Central memory CD8-positive, alpha-beta T cell (primary cell): ENCODE measurements at regions not wholly inside any gene's neighbourhood (a gene's known extent, or its start where the extent isn't known, plus 50 kb on each side); places are given as distances from the start of the nearest gene placed in this dataset.

Source experiments
- ATAC-seq: fragments of 150-1000 bp; cut with Tn5 transposase; replicated peaks from 2 replicates; pipeline ENCODE4 v1.10.0; 2022; ENCODE audit warnings: mild to moderate bottlenecking, moderate FRiP score, moderate number of reproducible peaks; ENCODE audit not compliant: poor library complexity, severe bottlenecking; ENCODE audit errors: extremely low read depth
- DNase-seq, 2 donors: peaks; one replicate each; pipeline ENCODE4 v3.0.0; 2021; ENCODE audit warnings: low spot score in 2 of 2
- H3K27ac Mint-ChIP-seq: one replicate; pipeline ENCODE4 v1.8.0; 2022; ENCODE audit warnings: low read depth, mild to moderate bottlenecking, moderate library complexity, mixed read lengths
- H3K27me3 Mint-ChIP-seq: one replicate; pipeline ENCODE4 v1.8.0; 2022; ENCODE audit warnings: mixed read lengths
- H3K36me3 Mint-ChIP-seq: one replicate; pipeline ENCODE4 v1.8.0; 2022; ENCODE audit warnings: mild to moderate bottlenecking, moderate library complexity, mixed read lengths; ENCODE audit not compliant: insufficient read depth
- H3K4me1 Mint-ChIP-seq: one replicate; pipeline ENCODE4 v1.8.0; 2022; ENCODE audit warnings: mixed read lengths
- H3K4me3 Mint-ChIP-seq: one replicate; pipeline ENCODE4 v1.8.0; 2022; ENCODE audit warnings: mild to moderate bottlenecking, moderate library complexity, mixed read lengths
- H3K9me3 Mint-ChIP-seq: one replicate; pipeline ENCODE4 v1.8.0; 2022; ENCODE audit warnings: mixed read lengths

DNA sequence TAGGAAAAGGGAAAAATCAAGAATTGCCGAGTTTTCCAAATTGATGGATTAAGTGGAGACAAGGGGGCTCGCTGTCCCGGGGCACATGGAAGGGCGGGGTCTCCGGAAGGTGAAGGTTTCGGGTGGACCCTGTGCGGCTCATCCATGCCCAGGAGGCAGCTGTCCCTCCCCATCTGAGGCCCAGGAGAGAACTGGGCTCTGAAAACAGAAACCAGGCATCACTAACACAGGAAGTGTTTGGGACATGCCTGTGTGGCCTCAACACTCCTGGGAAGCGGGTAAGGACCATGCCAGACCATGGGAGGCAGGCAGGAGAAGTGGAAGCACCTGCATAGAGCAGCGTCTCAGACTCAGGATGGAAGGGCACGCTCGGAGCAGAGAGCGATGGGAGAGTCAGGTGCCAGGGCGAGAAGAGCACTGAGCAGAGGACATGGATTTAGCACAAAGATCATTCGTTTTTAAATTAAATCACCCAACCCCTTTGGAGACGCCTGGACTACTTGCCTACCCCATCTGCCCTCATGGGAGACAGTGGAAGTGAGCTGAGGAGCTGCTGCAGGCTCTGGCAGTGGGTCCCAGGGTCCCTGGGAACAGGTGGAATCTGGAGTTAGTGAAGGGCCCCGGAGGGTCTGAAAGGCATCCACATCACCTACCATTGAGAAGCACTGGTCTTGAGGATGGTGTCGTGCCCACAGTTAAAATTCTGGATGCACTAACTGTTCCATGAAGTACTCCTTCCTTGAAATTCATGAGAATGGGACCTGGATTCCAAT lies 183.2 kb upstream of the SOX1 start:
- Mint-ChIP-seq H3K9me3 (no peaks in the 10 kb centered on the region), H3K36me3 (no peaks in the 10 kb centered on the region), H3K27ac (no peak overlapping the region), H3K4me3 (no peak overlapping the region), H3K4me1 (no peaks in the 10 kb centered on the region), H3K27me3 (peaks cover 9% of the 10 kb centered on the region)
- ATAC-seq (no peak), DNase-seq (no peak)

DNA sequence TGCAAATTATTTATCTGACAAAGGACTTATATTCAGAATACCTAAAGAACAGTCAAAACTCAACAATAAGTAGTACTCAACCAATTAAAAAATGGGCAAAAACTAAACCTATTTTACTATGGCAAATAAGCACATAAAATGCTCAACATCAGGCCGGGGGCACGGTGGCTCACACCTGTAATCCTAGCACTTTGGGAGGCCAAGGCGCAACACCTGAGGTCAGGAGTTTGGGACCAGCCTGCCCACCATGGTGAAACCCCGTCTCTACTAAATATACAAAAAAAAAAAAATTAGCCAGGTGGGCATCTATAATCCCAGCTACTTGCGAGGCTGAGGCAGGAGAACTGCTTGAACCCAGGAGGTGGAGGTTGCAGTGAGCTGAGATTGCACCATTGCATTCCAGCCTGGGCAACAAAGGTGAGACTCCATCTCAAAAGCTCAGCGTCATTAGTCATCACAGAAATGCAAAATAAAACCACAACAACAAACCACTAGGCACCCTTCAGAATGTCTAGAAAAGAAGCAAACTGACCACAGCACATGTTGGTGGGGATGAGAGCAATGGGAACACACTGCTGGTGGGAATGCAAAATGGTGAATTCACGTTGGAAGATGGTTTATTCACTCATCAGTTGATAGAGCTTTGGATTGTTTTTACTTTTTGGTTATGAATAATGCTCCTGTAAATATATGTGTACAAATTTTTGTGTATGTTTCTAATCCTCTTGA lies 180.6 kb upstream of the SOX1 start:
- DNase-seq (no peak), ATAC-seq (no peak)
- Mint-ChIP-seq H3K27me3 (peaks cover 26% of the 10 kb centered on the region), H3K36me3 (no peaks in the 10 kb centered on the region), H3K9me3 (peaks cover 6% of the 10 kb centered on the region), H3K4me3 (no peak overlapping the region), H3K4me1 (no peaks in the 10 kb centered on the region), H3K27ac (no peak overlapping the region)

DNA sequence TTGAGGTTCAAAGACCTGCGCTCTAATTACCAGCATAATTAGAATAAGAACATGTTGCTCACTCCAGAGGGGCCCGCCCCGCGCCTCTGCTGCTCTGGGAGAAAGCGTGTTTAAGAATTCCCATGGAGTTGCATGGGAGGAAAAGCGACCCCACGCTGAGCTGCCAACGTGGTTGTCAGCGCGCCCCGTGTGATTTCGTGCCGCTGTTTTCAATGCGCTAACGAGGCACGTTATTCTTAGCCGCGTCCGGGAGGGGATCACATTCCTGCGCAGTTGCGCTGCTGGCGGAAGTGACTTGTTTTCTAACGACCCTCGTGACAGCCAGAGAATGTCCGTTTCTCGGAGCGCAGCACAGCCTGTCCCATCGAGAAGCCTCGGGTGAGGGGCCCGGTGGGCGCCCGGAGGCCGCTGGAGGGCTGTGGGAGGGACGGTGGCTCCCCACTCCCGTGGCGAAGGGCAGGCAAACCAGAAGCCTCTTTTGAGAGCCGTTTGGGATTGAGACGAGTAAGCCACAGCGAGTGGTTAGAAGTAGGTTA lies 173.8 kb upstream of the SOX1 start:
- ATAC-seq, result no peak
- no peak overlapping the region for H3K4me3 Mint-ChIP-seq
- DNase-seq, result no peak
- H3K9me3 Mint-ChIP-seq, result peaks cover 15% of the 10 kb centered on the region
- no peaks in the 10 kb centered on the region for H3K4me1 Mint-ChIP-seq
- peaks cover 73% of the 10 kb centered on the region for H3K27me3 Mint-ChIP-seq
- H3K27ac Mint-ChIP-seq, result no peak overlapping the region
- H3K36me3 Mint-ChIP-seq, result no peaks in the 10 kb centered on the region

DNA sequence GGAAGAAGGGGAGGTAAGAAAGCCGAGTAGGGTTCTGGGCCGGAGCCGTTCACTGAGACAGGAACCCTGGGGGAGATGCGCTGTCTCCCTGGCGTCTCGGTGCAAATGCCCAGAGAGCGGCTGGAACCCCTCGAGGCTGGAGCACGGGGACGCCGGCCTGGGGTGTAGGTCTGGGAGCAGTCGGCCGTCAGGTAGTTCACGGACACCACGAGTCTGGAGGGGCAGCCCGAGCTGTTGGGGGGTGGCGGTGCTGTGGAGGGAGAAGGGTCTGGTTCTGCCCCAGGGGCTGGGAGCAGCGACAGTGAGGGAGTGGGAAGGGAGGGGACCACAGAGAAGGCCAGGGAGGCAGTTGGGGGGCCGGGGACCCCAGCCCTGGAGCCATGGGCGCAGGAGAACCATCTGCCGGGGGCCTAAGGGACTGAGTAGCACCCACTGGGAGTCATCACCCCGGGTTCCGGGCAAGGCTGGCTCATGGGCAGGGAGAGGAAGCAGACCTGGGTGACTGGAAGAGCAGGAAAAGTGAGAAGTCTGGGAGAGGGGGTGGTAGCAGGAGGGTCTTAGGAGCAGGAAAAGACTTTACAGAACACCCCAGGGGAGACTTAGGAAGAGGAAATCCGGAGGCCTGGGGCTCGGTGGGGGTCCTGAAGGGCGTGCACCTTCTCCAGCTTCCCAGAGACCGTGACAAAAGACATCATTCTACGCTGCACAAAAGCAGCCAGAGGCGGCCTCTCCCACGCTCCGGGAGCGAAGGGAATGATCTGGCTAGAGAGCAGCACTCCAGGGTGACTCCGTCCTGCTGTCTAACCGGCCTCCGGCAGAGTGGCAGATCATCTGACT lies 173.1 kb upstream of the SOX1 start:
- no peak overlapping the region for H3K4me3 Mint-ChIP-seq
- DNase-seq, result no peak
- no peak overlapping the region for H3K27ac Mint-ChIP-seq
- no peaks in the 10 kb centered on the region for H3K36me3 Mint-ChIP-seq
- ATAC-seq, result no peak
- no peaks in the 10 kb centered on the region for H3K4me1 Mint-ChIP-seq
- H3K9me3 Mint-ChIP-seq, result peaks cover 15% of the 10 kb centered on the region
- H3K27me3 Mint-ChIP-seq, result peaks cover 73% of the 10 kb centered on the region

DNA sequence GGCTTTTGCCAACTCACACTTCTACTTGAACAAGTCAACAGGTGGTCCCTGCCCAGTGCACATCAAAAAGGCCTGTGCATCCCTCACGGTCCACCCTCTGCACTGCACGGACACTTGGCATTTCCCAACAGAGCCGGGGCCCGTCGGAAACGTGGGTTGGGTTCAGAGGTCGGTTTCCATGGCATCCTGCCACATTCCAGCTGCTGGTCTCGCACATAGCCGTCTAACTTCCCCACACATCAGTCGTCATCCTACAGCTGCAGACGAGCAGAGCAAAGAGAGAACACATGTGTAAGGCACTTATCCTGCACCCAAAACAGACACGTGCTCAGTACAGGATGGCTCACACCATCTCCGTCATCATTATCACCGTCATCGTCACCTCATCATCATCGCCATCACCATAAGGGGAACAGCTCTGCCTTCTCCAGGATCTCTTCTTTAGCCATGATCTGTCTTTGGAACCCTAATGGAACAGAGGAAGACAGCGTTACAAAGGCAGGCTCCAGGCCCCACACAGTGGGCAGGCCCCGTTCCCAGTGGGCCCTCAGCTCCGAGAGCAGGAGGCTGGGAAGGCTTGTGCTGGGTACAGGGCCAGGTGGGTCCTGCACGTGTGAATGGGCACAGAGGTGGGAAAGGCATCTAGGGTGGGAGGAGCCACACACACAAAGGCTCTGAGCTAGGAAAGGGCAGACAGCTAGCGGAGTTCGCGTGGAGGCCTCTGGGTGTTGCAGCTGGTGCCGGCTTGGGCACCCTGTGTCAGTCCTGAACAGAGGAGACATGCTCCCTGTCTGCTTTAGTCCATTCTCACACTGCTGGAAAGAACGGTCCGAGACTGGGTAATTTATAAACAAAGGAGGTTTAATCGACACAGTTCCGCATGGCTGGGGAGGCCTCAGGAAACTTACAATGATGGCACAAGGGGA lies 170.8 kb upstream of the SOX1 start:
- DNase-seq (no peak), ATAC-seq (no peak)
- Mint-ChIP-seq H3K4me3 (no peak overlapping the region), H3K27ac (no peak overlapping the region), H3K9me3 (peaks cover 11% of the 10 kb centered on the region), H3K36me3 (no peaks in the 10 kb centered on the region), H3K27me3 (peaks cover 58% of the 10 kb centered on the region), H3K4me1 (no peaks in the 10 kb centered on the region)

DNA sequence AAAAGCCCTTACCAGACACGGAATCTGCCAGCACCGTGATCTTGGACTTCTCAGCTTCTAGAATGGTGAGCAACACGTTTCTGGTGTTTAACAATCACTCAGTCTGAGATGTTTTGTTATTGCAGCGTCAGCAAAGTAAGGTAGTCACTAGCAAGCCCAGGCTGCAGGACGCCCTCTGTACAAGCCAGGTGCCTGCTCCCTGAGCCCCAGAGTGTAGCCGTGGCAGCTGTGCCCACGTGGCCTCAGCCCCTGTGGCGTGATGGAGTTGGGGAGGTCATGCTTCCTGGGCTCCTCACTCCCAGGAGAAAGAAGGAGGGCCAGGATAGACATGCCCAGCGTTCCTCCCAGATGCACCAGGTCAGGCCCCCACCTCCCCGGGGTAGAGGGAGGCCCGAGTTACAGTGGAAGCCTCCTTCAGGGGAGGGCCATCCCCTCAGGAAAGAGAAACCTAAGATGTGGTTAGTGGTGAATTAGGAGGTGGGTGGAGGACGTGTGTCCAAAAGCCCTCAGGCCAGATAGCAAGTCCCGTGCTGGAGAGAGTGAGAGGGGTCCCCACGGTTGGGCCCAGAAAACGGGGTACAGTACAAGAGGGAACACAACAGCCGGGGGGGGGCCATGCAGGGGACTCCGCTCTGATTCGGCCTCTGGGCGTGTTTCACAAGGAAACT lies 169.6 kb upstream of the SOX1 start:
- Mint-ChIP-seq H3K27me3 (peaks cover 48% of the 10 kb centered on the region), H3K36me3 (no peaks in the 10 kb centered on the region), H3K4me3 (no peak overlapping the region), H3K27ac (no peak overlapping the region), H3K9me3 (peaks cover 6% of the 10 kb centered on the region), H3K4me1 (no peaks in the 10 kb centered on the region)
- no peak for ATAC-seq
- no peak for DNase-seq

DNA sequence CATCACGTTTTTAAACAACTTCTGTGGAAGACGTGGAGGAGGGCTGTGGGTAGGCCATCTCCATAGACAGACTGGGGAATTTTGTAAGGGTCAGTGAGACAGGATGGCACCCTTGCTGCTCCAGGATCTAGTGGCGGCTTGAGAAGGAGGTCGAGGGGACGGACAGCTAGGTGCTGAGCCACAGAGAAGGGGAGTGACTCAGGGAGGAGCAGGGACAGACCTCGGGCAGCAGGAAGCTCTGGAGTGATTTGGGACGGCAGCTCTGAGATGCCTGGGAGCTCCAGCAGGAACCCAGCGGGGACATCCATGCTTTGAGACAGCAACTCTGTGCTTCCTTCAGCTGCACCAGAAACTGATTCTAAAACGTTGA lies 169.1 kb upstream of the SOX1 start:
- H3K36me3 Mint-ChIP-seq, result no peaks in the 10 kb centered on the region
- no peak for ATAC-seq
- H3K4me3 Mint-ChIP-seq, result no peak overlapping the region
- no peak for DNase-seq
- peaks cover 43% of the 10 kb centered on the region for H3K27me3 Mint-ChIP-seq
- H3K27ac Mint-ChIP-seq, result no peak overlapping the region
- no peaks in the 10 kb centered on the region for H3K4me1 Mint-ChIP-seq
- H3K9me3 Mint-ChIP-seq, result peaks cover 6% of the 10 kb centered on the region

DNA sequence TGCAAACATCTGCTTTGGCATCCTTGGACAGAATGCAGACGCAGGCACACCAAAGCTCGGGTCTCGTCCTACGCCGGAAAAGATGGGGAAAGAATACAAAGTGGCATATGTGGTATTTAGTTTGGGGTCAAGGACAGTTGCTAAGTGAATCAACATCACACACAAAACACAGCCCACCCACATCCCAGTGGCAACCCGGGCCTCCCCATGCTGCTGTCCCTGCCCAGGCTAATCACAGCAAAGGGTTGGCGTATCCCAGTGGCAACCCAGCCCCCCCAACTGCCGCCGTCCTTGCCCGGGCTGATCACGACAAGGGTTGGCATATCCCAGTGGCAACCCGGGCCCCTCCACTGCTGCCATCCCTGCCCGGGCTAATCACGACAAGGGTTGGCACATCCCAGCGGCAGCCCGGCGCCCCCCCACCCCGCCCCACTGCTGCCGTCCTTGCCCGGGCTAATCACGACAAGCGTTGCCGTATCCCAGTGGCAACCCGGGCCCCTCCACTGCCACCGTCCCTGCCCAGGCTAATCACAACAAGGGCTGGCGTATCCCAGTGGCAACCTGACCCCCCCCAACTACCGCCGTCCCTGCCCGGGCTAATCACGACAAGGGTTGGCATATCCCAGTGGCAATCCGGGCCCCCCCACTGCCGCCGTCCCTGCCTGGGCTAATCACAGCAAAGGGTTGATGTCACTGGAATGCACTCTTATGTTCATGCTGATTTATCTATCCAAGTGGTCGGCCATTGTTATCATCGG lies 167.8 kb upstream of the SOX1 start:
- Mint-ChIP-seq H3K4me3 (no peak overlapping the region), H3K27me3 (peaks cover 29% of the 10 kb centered on the region), H3K36me3 (no peaks in the 10 kb centered on the region), H3K4me1 (no peaks in the 10 kb centered on the region), H3K9me3 (peaks cover 6% of the 10 kb centered on the region), H3K27ac (no peak overlapping the region)
- DNase-seq, result no peak
- ATAC-seq, result no peak

DNA sequence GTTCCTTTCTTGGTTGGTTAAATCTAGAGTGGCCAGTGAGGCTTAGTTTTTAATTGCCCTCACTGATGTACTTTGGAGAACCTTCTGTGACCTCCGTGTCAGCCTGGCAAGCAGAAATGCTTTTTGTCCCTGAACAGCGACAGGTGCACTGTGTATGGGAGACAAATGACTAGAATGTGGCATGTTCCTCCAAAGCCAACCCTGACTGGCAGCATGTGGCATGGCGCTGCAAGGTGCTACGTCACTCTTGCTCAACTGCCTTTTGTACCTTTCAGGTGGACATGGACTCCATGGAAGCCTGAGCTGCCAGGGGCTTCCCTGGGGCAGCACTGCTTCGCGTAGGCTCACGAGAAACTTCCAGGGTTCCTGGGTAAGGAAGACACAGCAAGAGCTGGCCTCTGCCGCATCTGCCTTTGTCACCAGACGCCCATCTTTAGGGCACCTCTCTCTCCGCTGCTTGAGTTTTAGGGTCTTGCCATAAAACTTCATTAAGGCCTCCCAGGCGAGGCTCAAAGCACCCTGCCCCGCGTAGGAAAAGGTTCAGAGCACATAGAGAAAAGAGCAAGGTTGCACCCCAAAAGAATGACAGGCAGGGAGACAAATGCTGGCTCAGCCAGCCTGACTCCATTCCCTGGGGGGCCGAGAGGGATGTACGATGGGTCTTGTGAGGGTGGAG lies 167.1 kb upstream of the SOX1 start:
- Mint-ChIP-seq H3K9me3 (peaks cover 6% of the 10 kb centered on the region), H3K4me1 (no peaks in the 10 kb centered on the region), H3K4me3 (no peak overlapping the region), H3K27me3 (peaks cover 22% of the 10 kb centered on the region), H3K27ac (no peak overlapping the region), H3K36me3 (no peaks in the 10 kb centered on the region)
- ATAC-seq, result no peak
- DNase-seq, result no peak

DNA sequence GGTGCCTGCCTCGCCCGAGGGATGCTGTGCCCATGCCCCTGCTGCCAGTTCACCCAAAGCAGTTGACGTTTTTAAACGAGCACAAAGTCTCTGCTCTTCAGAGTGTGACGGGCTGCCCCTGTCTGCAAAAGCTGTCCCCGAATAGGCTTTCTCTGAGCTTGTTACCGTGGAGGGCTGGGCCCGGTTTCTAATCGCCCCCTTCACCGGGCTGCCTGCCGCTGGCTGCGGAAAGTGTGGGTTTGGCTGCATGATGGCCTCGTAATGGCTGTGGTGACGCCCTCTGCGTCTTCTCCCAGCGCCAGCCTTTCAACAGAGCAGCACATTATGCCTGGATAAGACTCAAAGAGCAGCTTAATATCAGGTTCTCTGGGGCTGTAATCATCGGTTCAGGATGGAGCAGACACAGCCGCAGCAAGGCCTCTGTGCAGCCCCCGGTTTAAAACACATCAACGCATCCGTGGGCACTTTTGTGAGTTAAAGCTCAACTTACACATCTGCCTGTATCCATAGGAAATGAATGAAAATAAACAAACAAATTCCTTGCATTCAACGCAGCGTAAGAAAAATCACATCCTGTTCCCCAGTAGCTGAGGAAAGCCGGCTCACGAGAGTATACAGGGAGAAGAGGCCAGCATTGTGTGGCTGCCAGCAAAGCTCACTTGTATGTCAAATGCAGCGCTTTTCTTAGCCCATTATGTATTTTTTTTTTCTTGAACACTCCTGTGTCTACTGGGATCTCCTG lies 166.4 kb upstream of the SOX1 start:
- Mint-ChIP-seq H3K27me3 (peaks cover 18% of the 10 kb centered on the region), H3K4me1 (no peaks in the 10 kb centered on the region), H3K36me3 (no peaks in the 10 kb centered on the region), H3K27ac (no peak overlapping the region), H3K9me3 (peaks cover 9% of the 10 kb centered on the region), H3K4me3 (no peak overlapping the region)
- ATAC-seq, result no peak
- no peak for DNase-seq
